NCI-H446 (cell line): ENCODE measurements at regions not wholly inside any gene's neighbourhood (a gene's known extent, or its start where the extent isn't known, plus 50 kb on each side); places are given as distances from the start of the nearest gene placed in this dataset.
"Not testable (repeated sequence)": the region's sequence is repeated elsewhere in the genome, so short reads cannot be mapped to it uniquely, and the experiment has no call there.

Experiments used
- DNase-seq, 2 experiments: peaks; one replicate each; lab custom pipeline; 2025; lab: John Stamatoyannopoulos, UW

GRCh38 chr15:93825682-93826081, 405.7 kb upstream of the MCTP2 start:
- no peak for DNase-seq

- no peak for DNase-seq
Measured at GRCh38 chr15:93823971-93824913, 407.1 kb upstream of the MCTP2 start.

- no peak for DNase-seq
Measured at GRCh38 chr15:93820566-93820965, 410.8 kb upstream of the MCTP2 start.

DNA sequence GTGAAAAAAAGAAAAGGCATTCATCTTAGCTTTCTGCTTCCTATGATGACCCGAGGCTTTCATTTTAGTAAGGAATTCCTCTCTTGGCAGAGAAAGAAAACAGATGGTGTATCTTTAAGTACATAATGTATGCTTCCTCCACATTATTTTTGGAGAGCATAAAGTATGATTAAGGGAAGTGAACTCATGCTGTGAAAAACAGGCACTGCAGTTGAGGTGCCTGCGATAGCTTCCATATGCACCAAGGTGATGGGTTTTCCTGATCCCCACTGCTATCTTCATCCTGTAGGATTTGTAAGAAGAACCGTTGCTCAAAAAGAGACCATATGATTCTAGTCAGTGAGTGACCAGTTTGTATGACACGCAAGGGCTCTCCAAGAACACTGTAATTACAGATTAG, 411.5 kb upstream of the MCTP2 start:
- DNase-seq: no peak

GRCh38 chr15:93816815-93817214, 414.5 kb upstream of the MCTP2 start:
- no peak for DNase-seq

- DNase-seq: no peak
Measured at GRCh38 chr15:93811305-93811704, 420.1 kb upstream of the MCTP2 start.

DNA sequence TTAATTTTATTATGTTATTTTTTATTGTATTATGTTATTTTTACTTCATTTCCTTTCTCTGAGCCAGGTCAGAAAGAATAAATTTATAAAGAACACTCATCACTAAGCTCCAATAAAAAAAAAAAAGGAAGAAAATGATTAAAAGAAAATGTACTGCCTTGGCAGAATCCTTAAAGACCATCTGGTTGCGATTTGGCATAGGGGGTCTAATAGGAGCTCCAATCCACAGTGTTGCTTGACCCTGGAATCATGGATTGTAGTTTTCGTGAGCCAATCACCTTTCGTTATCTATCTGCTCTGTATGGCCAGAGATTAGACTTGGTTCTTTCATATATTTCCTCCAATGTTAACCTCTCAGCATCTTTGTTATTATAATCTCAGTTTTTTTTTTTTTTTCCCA, 421.8 kb upstream of the MCTP2 start:
- DNase-seq: no peak

DNA sequence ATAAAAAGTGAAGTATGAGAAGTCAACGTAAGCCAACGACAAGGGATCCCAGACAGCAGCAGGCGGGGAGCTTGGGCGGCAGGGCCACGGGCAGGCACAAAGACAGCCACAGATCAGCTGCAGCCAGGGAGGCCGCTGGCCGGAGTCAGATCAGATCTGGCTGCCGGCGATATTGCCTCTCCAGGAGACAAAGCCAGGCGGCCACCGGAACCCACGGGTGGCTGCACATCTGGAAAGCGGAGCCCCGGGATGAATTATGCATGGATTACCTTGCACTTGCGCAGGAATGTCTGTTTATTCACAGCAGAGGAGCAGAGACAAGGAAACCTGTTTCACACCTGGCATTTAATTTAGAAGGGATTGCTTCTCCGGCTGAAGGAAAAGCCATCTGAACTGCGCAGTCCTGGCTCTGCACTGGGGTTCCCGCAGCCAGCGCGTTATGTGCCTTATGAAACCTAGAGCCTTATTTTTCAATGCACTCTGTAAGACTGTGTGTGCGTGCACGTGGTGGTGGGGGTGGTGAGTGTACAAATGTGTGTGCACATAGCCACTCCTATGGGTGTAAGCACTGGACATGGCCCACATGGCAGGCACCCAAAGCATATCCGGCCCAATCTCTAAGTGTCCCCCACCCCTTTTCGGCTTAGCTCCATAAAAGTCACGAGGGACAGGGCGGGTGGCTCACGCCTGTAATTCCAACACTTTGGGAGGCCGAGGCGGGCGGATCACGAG, 427.8 kb upstream of the MCTP2 start:
- no peak for DNase-seq

- DNase-seq: no peak
Measured at GRCh38 chr15:93801206-93801605, 430.2 kb upstream of the MCTP2 start.

DNA sequence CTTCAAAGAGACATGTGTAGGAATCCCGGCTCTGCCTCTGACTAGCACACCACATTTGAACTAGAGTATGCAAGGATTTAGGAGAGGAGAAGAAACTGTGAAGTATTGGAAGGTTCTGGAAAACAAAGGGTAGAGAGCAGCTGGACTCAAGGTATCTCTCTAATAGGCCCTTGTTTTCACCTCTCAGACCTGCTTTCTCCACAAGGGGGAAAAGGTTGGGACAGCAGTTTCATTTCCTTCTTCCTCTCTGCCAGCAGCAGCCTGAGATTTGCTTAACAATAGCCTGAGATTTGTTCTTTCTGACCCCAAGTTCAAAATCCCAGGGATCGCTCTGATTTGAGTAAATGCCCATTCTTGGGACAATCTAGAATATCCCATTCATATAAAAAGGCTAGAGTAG, 430.6 kb upstream of the MCTP2 start:
- no peak for DNase-seq

GRCh38 chr15:93789441-93789840, 441.9 kb upstream of the MCTP2 start:
- no peak for DNase-seq

DNA sequence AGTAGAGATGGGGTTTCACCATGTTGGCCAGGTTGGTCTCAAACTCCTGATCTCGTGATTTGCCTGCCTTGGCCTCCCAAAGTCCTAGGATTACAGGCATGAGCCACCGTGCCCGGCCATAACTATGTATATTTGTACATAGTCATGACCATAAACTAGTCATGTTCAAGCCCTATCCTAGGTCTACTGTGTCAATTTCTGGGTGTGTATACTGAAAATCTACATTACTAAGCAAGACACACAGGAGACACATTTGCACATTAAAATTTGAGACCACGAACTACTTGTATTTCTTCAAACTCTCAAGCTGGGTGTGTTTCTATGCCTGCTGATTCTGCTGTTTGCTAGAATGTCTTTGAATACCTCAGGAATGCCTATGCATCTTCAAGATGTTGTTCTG, 451.3 kb upstream of the MCTP2 start:
- no peak for DNase-seq

GRCh38 chr15:93779341-93779740, 452.0 kb upstream of the MCTP2 start:
- no peak for DNase-seq

DNA sequence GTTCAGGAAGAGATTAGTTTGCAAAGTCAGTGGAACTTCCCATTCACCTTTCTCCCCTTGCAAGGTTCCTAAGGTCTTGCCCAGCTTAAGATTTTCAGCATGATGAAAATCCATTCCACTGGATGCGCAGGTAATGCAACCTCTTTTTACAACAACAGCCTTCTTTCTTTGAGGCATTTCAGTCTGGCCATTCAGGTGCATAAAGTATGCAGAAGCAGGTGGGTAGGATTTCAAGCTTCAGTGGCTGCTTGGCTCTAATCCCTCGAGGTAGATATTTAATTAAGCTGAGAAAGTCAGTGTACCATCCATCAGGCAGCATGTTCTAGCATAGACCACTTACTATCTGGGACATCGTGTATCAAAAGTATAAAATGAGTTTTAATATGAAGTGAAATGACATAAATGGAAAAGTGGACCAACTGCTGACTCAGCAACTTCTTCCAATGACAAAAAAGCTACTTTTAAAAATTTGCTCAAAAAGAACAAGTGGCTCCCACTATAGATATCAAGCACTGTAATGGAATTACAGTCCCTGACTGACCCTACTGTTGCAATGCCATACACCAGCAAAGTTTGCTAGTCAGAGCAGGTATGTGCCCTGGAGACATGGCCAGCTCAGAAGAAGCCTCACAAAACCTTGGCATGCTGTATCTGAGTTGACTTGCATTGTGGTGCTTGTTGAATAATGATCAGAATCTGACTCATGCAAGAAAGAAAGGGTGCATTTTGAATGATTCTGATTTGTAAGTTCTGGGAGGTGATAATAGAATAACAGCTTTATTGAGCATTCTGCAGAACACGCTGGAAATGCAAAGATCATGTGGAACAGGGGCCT, 459.9 kb upstream of the MCTP2 start:
- no peak for DNase-seq

DNA sequence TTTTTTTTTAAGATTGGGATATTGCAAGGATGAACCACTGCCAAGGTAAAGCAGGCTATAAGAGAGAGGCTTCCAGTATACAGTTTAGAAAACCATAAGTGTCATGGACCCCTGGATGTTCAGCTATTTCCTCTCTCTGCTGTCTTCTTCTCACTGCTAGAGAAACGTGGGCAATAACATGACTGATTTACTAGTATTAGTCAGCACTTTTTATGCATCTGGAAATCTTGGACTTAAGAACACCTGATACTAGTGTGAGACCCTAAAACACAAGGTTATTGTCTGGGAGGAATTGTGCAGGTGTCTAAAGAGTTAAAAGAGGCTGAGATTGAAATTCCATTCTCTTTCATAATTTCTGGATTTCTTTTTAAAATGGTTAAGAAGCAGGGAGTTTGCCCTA, 460.6 kb upstream of the MCTP2 start:
- DNase-seq: no peak

DNA sequence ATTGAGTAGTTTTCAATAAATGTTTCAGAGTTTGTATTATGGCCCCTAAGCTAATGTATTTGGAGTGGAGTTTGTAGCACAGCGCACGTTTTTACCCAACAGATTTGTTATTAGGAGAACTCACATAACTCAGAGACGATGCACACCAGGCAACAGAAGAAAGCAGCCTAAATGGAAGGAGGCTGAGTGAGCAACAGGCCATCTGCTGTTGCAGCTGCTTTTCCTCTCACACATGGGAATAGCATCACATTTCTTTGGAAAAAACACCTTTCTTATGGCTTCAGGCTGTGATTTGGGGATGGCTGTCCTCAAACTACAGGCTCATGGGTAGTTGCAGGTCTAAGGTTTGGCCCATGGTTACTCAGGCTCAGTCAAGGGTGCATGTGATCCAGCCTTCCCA, 469.3 kb upstream of the MCTP2 start:
- no peak for DNase-seq

DNA sequence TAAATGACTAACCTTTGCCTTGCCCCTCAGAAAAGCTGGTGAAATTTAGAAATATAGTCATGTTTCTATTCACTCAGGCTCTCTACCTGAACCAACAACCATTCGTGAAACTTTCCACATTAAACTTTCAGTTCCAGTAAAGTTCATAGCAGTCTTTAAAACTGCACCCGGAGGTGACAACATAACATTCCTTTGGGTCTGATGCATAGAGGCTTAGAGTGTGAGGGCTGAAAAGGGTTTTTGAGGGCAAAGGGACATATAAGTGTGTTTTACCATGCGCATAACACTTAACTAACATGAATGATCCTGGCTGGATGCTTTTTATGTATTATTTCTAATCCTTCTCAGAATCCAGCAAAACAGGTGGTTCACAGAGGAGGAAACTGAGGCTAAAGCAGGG, 471.7 kb upstream of the MCTP2 start:
- no peak for DNase-seq

GRCh38 chr15:93758824-93759223, 472.5 kb upstream of the MCTP2 start:
- no peak for DNase-seq

DNA sequence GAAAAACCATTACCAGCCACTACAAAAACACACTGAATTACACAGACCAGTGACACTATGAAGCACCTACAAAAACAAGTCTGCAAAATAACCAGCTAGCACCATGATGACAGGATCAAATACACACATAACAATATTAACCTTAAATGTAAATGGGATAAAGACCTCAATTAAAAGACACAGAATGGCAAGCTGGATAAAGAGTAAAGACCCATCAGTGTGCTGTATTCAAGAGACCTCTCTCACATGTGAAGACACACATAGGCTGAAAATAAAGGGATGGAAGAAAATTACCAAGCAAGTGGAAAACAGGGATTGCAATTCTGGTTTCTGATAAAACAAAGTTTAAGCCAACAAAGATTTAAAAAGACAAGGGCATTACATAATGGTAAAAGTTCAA, 482.7 kb upstream of the MCTP2 start:
- DNase-seq: no peak

- not testable (repeated sequence) for DNase-seq
Measured at GRCh38 chr15:93734976-93735375, 496.4 kb upstream of the MCTP2 start.

DNA sequence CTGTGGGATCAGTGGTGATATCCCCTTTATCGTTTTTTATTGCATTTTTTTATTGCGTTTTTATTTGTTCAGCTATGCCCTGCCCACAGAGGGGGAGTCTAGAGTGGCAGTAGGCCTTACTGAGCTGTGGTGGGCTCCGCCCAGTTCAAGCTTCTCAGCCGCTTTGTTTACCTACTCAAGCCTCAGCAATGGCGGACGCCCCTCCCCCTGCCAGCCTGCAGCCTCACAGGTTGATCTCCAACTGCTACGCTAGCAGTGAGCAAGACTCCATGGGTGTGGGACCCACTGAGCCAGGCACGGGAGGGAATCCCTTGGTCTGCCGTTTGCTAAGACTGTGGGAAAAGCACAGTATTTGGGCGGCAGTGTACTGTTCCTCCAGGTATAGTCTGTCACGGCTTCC, 500.6 kb upstream of the MCTP2 start:
- DNase-seq: no peak

- no peak for DNase-seq
Measured at GRCh38 chr15:93722165-93722564, 509.2 kb upstream of the MCTP2 start.
